ENCODE measurements at regions not wholly inside any gene's neighbourhood (a gene's known extent, or its start where the extent isn't known, plus 50 kb on each side); places are given as distances from the start of the nearest gene placed in this dataset.
A peak's percentile ranks its signal among the peaks of the same experiment; 100 is the strongest.
"Not testable (repeated sequence)": the region's sequence is repeated elsewhere in the genome, so short reads cannot be mapped to it uniquely, and the experiment has no call there.

DNA sequence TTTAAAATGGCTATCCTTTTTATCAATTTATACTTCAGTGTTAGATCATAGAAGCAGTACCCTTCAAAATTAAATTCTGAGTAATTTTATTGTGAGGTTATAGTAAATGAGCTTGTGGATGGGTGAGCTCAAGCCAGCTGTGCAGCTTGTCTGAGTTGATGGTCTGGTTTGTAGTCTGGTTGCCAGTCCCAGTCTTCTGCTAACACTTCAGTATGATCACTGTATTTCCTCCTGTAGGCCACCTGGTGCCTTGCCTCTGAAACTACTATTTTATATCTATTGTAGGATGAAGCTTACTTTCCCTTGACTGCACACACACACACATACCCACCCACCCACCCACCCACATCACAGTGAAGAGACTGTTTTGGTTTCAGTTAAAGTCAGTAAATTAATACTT, 496.4 kb downstream of the PCNX1 start:
- peak; percentile 29 for DNase-seq

DNA sequence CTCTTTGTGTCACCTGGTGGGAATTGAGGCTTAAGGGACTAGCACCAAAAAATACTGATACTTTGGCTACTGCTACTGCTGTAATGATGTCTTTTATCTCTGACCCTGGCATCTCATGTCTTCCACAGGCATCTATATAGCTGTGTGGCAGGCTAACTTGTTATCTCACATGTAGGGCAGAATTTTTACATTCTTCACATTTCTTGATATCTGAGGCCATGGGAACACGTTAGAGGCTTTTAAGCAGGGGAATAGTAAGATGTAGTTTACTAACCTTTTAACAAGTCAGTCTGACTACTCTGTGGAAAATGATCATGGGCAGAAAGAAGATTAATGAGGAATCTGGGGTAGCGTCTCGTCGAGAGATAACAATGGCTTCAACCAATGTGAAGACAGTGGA, 498.4 kb downstream of the PCNX1 start:
- no peak for DNase-seq

DNA sequence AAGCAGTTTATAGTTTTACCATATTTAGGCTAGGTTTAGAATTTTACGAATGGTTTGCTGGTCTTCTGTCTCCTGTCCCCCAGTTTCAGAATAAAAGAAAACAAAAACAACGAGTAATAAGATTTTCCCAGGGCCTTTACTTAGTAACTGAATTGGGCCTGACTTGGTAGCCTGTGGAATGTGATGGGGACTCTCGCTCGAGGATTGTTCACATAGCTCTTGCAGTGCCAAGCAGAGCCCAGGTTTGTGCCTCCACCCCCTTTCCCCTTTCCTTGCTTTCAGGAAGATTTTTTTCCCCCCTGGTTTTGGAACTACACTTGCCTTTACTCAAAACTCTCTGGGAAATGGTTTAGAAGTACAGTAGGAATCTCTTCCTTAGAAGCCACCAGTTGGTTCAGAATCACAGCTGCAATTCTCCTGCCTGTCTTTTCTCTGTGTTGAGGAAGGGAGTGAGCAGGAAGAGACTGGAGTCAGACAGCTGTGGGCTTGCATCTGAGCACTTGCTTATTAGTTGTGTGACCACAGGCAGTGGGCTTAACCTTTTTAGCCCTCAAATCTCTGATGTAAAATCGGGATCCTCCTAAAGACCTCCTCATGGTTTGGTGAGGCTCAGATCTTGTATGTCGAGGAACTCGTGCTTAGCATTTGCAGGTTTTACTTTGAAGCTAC, 501.2 kb downstream of the PCNX1 start:
- DNase-seq = no peak

DNA sequence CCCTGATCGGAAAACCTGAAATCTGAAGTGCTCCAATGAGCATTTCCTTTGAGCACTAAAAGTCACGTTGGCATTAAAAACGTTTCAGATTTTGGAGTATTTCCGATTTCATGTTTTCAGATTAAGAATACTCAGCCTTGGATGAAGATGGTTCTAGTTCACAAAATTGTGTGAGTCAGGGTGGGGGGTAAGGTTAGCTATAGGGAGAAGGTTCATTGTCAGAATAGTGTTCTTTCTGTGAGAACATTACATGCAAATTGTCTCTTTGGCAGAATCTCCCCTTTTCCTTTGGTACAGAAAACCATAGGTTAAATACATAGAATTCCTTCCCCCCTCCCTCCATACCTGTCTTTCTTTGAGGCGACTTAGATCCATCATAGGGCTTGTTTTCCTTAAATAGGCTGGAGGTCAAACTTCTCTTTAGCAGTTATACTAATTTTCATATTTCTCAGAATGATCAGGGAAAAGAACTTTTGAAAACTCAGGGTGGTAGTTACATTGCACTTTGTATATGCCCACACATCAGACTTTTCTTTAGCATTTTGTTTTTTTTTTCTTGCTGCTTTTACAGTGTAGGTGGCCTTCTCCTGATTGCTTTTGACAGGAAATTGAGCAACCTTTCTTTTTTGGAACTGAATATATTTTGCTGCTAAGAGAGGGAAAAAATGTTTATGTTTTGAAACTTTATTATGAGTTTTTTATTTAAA, 503.5 kb downstream of the PCNX1 start:
- no peak for DNase-seq

DNA sequence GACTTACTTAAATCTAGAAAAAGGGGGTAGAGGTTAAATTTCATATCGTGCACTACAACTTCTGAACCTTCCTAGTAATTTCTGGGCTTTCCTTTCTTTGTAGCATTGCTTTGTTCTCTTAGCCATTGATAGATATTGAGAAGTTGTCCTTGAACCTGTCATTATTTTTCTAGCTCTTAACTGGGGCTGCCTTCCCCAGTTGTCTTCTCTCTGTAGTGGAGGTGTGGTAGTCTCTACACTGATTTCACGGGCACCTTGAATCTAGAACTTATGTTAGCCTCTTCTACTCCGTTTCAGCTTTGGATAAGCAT, 504.0 kb downstream of the PCNX1 start:
- DNase-seq = no peak

DNA sequence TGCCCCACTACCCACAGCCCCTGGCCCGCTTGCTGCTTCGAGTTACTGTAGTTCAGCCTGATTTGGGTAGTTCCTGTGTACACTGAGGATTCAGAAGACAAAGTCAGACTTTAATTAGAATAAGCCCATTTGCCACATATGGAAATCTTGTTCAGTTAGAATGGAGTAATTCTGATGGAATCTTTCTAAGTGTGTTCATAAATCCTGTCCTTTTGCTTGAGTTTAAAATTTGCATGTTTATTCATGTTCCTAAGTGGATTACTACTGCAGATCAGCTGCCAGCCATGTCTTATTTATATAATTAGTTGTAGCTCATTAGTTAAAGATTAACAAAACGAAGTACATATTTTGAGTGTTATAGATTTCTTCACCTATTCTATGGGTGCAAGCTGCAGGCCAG, 504.5 kb downstream of the PCNX1 start:
- DNase-seq = no peak

DNA sequence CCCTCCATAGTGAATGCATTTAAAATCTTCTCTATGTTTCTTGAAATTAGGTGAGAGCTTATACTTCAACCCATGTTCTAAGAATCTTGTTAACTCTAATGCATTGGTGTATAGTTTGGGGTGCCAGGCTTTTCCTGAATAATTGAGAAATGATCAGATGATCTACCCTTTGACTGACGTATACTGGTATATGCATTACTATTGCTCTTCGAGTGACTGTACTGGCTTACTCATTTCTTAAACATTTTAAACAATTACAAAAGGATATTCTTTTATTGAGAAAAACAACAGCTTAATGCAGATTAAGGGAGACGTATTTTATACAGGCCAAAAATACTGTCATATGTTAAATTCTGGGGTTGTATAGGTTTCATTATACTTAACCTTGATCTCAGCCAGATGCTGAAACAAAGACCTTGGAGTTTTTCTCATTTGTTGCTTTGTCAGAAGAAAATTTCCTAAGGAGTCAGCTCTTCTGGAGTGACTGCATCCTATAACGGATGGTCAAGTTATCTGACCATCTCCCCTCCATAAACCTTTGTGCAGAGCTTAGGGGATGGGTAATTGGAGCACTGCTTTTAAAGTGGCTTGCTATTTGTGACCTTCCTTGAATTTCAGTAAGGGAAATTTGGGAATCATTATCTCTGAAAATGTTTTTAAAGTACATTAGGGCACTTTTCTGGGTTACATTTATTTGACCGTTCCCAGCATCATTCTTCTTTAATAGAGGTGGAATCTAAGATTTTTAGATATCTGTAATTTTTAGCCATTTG, 507.6 kb downstream of the PCNX1 start:
- no peak for DNase-seq

DNA sequence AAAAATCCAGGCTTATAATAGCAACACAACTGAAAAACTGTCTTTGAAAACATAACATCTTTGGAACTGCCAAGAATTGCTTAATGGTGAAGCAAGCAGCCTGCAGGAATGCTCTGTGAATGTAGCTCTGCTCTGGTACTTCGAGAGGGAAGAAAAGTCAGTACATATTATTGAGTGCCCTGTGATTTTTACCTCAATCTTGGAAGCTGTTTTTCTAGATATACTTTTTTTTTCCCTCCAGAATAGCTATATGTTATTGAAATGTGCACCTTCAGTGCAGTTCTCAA, 508.1 kb downstream of the PCNX1 start:
- no peak for DNase-seq

DNA sequence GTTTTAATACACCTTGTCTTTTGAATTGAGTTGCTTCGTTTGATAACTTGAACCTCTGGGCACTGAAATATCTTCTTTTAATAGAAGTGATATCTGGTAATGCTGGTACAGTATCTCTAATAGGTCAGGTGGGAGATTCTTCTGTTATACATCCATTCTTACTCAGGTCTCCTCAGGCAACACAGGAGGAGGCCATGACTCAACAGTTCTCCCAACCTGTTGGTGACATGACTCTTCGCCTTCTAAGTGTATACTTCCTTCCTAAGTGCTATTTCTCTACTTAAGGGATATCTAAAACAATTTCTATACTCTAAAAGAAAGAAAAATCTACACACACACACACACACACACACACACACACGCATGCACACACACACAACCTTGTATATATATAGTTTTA, 509.1 kb downstream of the PCNX1 start:
- DNase-seq = no peak

DNA sequence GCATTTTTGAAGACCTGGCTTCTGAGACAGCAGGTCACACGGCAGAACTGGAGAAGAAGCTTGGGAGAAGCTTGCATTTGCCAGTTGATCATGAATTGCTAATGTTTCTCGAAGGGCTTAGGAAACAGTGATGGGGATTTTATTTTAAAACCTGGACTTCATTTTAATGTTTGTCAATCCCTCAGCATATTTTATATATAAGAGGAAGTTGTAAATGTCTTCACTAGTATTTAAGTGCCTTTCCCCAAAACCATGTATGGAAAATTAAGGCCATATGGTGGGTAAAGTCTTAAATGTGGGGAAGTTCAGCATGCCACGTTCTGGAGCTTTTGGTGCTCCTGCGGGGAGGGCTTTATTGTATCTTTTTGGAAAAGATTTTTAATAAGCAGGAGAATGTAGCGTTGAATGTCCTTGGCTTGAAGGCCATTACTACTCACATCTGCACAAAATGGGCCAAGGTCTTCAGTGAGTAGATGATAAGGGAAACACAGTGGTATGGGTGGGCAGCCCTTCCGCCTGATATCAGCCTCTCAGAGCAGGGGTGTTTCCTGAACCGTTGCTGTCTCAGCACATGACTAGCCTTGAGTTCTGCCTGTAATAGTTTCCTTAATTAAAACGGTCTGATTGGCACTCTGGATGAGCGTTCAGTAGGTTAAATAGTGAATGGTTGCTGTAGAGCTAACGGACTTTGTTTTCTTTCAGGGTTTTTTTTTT, 511.4 kb downstream of the PCNX1 start:
- no peak for DNase-seq

DNA sequence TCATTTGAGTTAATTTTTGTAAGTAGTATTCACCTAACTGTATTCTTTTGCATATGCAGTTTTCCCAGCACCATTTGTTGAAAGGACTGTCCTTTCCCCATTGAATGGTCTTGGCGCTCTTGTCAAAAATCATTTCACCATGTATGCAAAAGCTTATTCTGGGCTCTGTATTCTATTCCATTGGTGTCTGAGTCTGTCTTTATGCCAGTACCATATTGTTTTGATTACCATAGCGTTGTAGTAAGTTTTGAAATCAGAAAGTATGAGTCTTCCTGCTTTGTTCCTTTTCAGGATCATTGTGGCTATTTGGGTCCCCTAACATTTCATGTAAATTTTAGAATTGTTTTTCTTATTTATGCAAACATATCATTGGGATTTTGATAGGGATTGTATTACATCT, 508.7 kb upstream of the RGS6 start:
- DNase-seq = no peak

DNA sequence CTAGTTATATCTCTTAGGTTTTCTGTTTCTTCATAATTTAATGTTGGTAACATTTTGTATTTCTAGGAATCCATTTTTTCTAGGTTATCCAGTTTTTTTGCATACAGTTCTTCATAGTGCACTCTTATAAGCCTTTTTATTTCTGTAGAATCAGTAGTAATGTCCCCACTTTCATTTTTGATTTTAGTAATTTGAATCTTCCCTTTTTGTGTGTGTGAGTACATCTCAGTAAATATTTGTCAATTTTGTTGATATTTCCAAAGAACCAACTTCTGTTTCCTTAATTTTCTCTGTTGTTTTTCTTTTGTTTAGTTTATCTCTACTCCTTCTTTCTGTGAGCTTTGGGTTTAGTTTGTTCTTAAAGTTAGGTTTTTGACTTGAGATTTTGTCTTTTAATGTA, 507.3 kb upstream of the RGS6 start:
- DNase-seq = no peak

DNA sequence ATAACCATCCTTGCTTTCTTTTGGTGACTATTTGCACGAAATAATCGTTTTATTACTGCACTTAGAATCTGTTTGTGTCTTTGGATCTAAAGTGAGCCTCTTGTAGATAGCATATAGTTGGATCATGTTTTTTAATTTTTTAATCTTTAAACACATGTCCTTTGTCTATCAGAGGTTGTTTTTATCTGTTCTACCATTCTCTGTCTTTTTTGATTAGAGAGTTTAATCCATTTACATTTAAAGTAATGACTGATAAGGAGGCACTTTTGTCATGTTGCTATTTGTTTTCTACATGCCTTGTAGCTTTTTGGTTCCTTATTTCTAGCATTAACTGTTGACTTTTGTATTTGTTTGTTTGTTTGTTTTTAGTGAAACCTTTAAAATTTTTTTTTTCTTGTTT, 506.2 kb upstream of the RGS6 start:
- DNase-seq = no peak

DNA sequence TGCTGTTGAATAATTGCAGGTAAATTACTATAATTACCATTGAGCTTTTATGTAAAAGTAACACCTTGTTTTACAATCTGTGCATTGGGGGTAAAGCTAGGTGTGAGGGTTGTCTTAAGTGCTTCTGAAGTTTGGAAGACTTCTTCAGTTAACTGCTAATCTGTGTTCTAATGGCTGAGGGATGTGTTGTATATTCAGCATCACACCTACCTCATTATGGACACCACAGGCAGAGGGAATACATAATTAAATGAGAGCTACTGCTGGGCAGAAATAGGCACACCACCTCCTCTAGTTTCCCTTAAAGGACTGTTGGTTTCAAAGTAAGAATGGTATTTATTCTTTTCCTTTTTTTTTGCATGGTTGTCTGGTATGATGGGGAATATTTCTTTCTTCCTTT, 502.3 kb upstream of the RGS6 start:
- no peak for DNase-seq

DNA sequence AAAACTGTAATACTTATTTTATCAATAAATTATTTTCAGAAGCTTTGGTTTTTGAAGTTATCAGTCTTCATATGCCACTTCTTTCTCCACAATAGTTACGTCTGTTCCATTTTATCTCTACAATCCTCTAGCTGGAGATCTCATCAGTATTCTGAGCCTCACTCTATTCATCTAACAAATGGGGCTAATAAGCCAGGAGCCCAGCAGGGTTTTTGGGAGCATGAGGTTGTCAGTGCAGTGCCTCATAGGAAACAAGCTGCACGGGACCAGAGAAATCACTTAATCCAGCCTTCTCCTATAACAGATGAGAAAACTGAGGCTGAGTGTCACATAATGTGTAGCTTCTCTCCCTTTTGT, 501.9 kb upstream of the RGS6 start:
- no peak for DNase-seq

DNA sequence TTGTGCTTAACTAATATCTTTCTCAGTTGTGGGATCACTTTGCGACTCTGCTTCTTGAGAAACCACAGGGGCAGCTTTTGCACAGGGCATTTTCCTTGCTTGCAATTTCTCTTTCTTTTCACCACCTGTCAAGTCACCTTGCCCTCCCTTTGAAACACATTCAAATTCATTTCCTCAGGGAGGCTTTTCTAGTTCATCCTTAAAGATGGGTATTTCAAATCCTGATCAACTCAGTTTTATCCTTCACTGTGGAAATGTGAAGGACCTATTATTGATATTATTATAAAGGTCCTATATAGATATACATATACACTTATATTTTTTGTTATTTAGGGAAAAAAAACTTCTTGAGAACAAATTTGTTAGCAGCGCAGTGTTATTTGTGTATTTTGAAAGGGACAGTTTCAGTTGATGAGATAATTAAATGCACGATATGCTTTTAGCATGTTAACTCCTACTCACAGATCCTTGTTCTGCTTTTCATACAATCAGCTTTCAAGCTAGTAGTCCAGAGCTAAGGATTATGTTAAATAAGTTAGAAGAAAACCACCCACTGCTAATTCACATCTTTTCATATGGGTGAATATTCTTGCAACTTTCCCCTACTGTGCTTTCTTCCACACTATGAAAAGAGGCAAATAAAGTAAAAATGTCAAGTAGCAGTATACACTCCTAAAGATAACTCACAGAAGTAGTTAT, 501.4 kb upstream of the RGS6 start:
- DNase-seq = no peak

DNA sequence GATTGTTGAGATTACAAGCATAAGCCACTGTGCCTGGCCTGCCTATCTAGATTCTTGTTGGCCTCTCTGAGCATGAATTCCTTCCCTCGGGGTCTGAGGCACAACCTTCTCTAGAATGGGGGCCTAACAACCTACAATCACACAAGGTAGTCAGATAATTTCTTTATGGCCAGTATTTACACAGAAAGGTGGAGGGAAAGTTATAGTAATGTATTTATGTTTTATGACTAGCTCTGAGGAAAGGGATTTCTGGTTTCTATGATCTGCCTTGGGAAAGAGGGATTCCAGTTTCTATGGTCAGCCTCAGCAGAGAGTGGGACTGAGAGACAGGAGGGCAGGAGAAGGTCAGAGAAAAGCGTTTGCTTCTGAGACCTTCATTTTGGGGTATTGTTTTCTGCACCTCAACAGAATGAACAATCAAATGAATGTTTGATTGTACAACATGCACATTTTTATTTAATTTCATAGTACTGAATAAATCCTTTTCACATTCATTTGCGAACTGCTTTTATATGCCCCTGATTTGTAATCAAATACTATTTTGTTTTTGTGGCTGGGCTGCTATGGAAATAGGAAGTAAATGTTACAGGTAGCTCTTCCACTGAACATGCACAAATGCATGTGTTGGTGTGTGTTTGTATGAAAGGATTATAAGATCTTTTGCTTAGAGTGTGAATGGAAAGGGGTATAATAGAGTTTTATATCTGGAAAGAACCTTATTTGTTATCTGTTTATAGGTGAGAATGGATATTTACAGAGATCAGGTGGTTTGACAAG, 499.7 kb upstream of the RGS6 start:
- no peak for DNase-seq

DNA sequence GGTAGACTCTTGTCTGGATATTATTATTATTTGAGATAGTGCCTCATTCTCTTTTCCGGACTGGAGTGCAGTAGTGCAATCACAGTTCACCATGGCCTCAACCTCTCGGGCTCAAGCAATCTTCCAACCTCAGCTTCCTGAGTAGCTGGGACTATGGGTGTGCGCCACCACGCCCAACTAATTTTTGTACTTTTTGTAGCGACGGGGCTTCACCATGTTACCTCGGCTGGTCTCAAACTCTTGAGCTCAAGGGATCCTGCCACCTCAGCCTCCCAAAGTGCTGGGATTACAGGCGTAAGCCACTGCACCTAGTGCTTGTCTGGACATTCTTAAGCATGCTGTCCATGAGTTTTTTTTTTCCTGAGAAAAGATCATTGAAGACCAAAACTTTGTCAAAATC, 498.9 kb upstream of the RGS6 start:
- no peak for DNase-seq

DNA sequence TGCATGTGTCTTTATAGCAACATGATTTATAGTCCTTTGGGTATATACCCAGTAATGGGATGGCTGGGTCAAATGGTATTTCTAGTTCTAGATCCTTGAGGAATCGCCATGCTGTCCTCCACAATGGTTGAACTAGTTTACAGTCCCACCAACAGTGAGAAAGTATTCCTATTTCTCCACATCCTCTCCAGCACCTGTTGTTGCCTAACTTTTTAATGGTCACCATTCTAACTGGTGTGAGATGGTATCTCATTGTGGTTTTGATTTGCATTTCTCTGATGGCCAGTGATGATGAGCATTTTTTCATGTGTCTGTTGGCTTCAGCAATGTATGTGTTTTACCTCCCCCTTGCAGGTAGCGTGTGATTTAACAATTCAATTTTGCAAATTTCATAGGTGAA, 496.6 kb upstream of the RGS6 start:
- DNase-seq = not testable (repeated sequence)

DNA sequence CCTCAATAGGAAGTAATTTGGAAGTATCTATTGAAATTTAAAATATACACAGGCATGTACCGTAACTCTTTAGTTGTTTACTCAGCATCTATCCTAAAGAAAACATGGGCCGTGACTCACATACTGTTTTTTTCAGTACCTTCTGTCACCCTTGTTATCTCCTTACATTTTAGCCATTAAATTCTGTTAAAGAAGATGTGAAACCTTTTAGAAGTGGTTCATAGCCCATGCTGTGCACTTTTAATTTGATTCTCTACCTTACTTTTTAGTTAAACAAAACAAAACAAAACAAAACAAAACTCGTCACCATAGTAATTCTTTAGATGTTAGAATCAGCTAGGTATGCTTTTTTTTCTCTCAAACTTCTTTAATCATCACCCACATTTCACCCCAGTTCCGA, 494.4 kb upstream of the RGS6 start:
- no peak for DNase-seq

DNA sequence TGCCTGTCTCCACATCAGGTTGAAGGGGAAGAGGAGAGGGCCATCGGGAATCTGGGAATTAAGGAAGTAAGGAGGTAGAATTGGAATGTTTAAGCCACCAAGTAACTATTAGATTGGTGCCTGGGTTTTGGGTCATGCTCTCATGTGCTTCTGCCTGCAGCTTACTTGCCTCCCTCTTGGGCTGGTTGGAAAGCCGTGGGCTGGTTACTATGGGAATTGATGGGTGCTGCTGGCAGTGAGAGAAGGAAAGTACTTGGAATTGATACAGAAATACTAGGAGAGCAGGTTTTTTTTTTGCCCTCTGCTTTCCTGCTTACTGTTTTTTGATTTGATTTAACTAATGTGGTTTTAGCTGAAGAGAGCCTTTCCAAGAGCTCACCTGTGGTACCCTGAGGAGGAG, 493.5 kb upstream of the RGS6 start:
- no peak for DNase-seq

DNA sequence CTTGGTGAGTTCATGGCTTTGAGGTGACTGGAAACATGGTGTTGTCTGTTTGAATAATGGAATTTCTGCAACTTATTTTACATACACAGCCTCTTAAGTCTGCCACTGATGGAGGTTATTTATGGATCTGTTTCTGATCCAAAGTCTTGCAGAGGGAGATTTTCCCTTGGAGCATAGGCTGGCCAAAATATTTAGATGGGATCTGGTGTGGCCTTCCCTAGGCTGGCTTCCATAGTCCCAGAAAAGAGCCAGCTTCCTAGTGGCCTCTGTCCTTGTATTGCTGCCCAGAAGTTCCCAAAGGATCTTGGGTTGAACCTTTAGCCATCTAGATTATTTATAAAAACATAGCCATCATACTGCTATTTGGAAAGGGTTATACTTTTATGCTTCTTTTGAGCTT, 491.1 kb upstream of the RGS6 start:
- DNase-seq = no peak

Measured in NCI-H524 treated with DMSO at 0.1 percent for 48 hours (cell line).